Islet of Langerhans (tissue), 1 donor: ENCODE measurements at regions not wholly inside any gene's neighbourhood (a gene's known extent, or its start where the extent isn't known, plus 50 kb on each side); places are given as distances from the start of the nearest gene placed in this dataset.
"Not testable (repeated sequence)": the region's sequence is repeated elsewhere in the genome, so short reads cannot be mapped to it uniquely, and the experiment has no call there.

Experiments
- FAIRE-seq: peaks from one replicate; lab custom pipeline; 2011; peaks lifted over from hg19 to GRCh38; lab: Jason Lieb, UNC

DNA sequence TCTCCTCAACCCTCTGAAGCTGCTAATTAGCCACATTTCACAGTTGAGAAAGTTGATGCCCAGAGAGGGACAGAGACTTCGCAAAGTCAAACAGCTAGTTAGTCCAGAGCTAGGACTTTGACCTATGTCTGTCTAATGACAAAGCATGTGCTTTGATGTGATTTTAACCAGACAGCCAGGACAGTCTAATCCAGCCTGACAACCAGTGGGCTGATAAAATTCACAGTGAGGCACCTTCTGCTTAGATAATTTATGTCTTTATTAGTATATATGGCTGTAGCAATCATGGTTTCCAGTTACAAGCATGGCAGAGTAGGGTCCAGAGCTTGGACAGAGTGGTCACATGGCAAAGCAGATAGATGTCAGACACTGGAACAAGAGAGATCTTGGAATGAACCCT, 133.6 kb upstream of the C1QTNF7 start:
- FAIRE-seq, result no peak

DNA sequence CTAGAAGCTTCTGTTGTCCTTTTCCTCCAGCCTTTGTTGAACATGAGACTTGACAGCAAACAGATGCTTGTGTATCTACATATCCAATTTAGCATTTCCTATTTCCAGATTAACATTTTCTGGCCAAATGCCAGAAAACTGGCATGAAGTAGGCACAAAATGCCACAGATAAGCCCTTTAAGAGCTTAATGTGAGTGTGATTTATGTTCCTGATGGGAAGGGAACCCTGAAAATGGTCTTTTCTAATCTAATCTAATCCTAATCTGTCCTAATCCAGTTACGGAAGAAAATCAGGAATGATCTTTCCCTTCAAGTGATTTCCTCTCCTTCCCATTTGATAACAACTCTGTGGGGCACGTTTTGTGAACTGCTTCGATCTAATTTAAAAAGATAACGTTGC, 133.0 kb upstream of the C1QTNF7 start:
- no peak for FAIRE-seq

DNA sequence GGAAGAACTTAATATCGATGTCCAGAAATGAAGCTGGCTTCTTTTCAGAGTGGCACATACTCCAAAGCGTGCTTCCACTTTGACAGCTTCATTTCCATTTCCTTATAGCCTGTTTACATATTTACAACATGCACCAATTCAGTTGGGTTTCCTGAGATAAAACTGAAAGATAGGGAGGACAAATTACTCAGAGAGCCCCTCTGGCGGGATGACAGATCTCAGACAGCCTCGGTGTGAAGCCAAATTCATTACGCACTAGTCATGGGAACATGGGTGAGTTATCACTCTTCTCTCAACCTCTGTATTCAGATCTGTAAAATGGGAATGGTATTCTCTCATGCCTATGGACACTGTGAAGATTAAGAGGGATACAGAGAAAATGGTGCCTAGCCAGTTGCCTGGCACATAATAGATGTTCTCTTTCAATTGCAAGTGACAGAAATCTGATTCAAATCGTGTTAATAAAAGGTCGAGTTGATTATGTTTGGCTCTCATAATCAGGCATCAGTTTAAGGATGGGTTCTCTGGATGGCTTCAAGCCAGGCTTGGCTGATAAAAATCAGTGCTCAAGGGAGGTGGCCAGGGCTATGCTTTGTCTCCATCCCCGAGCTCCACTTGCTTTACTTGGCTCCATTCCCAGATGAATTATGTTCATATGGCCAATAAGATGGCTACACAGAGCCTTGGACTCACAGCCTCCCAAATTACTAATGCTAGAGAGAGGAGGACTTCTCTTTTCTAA, 132.2 kb upstream of the C1QTNF7 start:
- no peak for FAIRE-seq

DNA sequence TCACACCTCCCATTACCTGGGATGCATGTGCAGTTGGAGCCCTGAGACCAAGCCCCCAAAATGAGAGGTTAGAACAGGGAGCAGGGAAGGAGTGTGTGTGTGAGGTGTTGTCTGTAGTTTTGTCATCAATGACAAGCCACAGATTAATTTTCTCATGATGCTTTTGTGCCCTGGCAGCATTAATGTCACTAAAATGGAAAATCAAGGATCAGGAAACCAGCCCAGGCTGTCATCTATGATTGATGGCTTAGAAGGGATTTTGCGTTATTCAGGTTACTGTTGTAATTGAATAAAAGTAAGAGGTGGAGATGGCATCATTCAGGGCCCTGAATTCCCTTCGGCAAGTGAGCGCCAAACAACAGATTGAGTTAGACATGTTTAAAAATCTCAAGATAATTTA, 130.5 kb upstream of the C1QTNF7 start:
- FAIRE-seq, result no peak

DNA sequence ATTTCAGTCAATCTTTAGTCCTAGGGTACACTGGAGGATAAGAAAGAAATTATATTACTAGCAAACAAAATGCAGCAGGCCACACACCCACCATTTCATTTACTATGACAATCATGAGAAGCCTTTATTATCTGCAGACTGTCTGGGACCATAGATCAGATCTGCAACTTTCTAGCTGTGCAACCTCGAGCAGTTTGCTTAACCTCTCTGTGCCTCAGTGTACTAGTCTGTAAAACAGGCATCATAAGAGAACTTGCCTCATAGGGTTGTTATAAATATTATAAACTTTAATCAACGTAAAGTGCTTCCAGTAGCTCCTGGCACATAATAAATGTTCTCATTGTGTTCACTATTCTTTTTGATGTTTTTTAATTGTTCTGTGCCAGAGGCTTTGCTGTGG, 128.2 kb upstream of the C1QTNF7 start:
- FAIRE-seq, result no peak

DNA sequence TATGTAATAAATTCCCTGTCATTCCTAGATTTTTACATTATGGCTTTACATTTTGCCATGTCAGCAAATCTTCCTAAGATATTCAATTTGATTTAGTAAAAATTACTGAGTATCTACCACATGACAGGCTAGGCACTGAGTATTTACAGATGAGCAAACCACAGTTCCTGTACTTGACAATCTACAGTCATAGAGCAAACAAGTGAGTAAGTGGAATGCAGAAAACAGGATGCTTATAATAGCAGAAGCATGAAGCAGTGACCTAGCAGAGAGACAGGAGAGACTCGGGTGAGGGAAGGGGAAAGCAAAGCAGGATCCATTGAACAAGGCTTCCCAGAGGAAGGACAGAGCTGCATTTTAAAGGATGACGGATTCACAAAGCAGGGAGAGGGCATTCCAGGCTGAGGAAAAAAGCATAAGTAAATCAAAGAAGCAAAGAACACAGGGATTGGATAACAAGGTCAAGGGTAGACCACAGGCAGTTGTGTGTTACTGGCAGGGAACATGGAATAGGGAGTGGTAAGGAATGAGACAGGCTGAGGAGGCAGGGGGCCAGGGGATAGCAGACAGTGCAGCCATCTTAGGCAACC, 124.7 kb upstream of the C1QTNF7 start:
- no peak for FAIRE-seq

DNA sequence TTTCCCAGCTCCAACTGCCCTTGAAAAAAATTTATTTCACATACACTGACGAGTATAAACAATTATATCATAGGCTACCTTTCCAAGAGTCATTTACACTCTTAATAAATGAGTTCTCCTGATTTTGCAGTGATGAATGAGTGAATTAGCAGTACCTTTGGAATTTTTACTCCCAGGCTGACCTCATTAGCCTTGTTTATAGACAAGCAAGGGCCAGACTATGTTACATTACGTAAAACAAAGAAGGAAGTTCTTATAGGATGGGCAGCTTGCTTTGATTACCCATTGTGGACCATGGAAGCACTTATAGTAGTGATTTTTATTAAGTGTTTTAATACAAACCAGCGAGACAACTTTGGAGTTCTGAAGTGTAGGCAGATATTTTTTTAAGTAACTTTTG, 112.9 kb upstream of the C1QTNF7 start:
- no peak for FAIRE-seq

DNA sequence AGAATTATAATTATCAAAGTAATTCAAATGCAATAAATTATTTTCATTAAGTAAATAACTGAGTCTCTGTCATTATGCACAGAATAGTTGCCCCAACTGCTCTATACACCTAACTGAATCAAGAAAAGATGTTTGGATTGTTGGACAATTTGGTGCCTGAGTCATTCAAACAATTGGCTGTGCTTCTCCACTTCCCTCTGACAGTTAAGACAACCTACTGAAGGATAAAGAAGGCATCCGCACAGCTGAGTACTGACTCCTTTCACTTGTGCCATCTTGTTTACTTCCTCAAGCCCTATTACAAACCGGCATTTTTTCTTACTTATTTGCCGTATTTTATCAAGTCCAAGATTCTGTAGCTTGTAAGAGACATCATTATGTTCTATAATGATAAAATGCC, 110.6 kb upstream of the C1QTNF7 start:
- FAIRE-seq, result no peak

DNA sequence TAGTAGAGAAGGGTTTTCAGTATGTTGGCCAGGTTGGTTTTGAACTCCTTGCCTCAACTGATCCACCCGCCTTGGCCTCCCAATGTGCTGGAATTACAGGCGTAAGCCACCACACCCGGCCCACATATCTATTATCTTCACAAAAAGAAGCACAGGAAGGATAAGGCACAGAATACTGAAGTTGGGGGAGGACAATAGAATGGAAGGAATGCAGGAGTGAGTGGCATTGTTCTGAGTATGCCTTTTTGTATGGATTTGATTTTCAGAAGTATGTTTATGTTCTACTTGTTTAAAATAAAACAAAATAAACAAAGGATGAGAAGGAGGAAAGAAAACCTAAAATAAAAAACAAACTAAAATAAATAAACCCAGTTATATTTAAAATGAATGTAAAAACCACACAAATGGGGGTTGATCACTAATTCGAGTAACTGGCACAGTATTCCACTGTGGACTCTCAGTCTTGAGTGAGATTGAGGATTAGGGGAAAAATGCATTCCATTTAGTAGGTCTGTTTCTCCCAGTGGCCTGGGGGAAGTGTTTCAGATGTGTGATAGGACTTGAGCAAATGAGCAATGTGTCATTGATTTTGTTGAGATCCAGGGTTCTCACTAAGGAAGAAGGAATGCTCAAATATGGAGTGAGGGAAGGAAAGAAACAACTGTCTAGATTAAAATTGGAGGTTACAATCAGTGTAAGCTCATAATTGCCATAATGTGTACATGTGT, 109.0 kb upstream of the C1QTNF7 start:
- FAIRE-seq, result no peak

DNA sequence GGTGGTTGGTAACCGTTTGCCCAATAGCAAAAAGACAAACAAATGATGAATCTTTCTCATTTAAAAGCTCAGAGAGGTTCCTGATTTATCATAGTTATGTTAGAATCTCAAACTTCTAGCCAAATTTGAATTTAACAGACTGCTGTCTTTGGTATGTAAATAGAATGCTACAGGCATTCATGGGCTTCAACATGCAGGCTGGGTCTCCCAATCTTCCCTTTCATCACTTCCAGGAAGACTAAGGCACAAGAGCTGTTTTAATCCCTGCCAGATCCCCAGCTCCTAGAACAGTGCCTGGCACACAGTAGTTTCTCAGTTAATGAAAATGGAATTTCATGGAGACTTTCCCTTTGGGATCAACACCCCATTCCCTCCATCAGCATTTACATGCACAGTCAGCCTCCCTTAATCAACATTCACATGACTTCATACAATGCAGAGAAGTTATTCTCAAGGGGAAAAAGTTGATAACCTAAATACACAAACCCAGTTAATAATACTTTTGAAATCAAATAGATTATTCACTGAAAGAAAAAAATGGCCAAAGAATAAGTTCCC, 107.6 kb upstream of the C1QTNF7 start:
- no peak for FAIRE-seq

DNA sequence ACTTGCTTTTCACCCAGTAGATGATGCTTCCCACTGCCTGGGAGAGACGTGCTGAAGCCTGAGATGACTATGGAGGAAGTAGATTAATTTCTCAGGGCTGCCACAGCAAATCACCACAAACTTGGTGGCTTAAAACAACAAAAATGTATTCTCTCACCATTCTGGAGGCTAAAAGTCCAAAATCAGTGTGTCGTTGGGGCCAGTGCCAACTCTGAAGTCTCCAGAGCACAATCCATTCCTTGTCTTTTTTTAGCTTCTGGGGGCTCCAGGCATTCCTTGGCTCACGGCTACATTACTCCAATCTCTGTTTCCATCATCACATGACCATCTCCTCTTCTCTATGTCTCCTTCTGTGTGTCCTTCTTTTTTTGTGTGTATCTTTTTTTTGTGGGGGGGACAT, 105.8 kb upstream of the C1QTNF7 start:
- FAIRE-seq, result no peak

DNA sequence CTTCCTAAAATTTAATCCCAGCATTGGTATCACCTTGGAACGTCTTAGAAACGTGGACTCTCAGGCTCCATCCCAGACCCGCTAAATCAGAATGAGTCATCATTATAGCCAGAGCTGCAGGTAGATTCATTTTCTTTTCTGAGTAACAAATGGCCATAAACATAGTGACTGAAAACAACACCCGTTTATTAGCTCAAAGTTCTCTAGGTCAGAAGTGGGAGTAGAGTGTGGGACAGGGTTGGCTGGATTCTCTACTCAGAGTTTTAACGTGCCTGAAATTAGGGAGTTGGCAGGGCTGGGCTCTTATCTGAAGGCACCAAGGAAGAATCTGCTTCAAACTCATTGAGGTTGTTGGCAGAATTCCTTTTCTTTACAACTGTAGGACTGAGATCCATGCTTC, 101.8 kb upstream of the C1QTNF7 start:
- no peak for FAIRE-seq

DNA sequence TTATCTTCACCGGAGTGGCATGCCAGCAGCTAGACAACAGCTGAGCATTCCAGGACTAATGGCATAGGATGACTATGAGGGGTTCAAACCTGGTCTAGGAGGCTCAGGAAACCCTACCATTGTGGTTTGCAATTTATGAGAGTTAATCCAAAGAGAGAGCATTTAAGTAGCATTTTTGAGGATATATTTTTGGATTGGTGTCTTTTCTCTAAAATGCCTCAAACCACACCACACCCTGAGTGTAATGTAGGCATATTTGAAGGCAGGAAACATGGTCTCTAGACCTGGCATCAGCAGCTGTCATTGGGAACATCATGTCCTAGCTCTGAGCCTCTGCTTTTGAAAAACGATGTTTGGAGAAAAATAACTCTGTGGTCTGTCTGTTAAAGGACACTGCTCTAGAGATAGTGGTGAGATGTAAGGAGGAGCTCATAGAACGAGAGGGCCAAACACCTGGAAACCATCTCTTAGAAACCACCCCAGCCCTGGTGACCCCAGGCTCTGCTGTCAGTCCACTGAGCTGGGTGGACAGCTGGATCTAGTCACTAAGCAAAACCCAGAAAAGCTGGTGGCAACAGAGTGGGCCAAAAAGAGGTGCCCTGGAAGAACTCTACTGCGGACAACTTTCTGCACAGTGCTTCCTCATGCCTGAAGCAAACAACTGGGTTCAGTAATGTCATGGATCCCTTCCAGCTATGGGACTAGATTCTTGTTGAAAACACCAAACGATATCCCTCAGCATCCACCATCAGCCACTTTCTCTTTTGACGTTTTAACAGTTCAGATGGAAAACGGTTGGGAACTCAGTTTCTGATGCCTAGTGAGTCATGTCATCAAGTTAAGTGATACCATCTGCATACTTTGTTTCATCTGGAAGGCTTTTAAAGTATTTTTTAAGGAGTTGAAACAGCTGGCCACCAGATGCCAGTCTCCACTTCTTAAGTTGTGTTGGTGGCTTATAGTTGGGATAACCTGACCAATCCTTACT, 100.2 kb upstream of the C1QTNF7 start:
- FAIRE-seq, result no peak

DNA sequence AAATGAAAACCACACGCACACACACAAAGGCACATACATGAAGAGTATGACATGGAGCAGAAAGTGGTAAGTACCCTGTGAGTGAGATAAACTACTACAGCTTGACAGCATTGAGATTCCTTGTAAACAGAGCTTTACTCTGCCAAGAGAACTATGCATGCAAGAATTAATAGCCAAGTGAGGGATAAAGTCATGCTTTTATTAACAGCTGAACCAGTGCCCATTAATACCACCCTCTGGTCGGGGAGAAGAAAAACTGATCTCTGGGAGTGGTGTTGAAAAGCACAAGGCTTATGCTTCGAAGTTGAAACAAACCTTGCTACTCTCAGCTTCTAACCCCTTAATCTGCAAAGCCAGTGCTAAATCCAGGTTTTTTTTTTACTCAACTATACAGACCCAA, 95.9 kb upstream of the C1QTNF7 start:
- FAIRE-seq, result no peak

DNA sequence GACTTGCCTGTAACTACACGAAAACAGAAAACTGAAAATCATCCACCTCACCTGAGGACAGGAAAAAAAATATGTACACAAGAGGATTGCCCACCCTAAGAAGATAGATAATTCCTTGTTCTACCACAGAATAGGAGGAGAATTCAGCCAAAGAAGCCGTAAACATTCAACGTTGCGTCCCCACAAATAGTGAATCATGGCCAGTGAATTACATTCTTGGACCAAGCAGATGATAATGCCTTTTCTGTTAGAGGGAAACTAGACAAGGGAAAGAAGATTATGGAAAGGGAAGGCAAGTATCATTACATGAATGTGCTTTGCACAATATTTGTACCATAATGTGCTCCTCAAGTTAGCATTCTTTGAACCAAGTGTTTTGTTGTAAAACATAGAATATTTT, 95.5 kb upstream of the C1QTNF7 start:
- no peak for FAIRE-seq

DNA sequence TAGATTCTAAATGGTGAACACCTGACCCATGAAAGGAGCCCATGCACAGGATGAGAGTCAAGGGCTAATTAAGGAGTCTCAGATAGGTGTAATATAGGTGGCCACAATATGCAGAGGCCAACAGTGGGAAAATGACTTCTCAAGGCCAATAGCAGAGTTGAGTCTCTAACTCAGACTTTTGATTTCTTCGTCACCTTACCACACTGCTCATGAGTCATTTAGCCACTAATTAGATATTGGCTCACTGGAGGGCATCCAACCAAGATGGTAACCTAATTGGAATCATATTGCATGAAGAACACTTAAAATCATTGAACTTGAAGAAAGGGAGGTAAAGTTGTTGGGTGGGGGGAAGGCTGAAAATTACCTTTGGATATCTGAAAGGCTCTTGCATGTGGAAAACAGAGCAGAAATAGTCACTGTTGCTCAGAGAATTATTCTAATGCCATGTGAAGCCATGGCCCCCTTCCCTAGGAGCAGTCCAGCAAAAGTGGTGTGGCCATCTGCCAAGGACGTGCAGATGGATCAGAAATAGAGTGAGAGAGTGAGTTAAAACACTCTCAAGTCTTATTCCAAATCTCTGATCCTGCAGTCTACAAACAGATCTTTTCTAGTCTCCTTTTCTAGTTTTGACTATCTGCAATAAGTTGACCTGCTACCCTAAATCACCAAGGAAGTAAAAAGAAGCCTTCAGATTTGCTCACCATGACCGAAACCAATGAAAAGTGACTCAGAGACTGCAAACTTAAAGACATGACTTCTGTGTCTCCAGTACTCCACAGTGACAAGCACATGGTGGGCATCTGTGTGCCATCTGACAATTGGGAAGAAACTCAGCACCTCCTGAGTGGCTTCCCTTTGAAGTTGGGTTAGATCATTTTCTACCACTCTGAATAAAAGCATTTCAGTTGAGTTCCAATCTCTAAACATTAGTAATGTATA, 93.9 kb upstream of the C1QTNF7 start:
- no peak for FAIRE-seq

DNA sequence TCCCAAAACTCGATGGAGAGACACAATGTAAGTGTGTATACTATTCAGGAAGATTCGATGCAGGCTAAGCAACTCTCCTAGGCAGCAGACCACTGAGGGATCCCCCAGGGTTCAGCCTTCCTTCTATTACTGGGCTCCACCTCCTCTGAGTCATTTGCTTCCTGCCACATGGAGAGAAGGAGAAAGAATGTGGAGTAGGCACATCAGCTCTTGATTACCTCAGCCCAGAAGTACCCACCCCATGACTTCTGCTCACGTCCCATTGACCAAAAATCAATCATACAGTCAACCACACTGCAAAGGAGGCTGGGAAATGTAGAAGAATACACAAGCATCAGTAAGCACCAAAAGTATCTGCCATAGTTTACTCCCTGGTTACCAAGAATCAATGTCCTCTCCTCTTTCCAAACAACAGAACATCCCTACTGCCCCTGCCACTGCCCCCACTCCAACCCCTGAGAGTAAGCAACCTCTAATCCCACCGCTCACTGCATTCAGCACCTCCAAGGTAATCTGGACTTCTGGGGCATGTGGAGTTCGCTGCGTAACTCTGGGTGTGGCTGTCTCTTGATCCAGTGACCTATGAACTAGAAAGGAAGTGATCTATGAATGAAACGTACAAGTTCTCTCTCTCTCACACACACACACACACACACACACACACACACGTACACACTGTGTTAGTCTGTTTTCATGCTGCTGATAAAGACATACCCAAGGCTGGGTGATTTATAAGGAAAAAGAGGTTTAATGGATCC, 91.2 kb upstream of the C1QTNF7 start:
- FAIRE-seq, result no peak

DNA sequence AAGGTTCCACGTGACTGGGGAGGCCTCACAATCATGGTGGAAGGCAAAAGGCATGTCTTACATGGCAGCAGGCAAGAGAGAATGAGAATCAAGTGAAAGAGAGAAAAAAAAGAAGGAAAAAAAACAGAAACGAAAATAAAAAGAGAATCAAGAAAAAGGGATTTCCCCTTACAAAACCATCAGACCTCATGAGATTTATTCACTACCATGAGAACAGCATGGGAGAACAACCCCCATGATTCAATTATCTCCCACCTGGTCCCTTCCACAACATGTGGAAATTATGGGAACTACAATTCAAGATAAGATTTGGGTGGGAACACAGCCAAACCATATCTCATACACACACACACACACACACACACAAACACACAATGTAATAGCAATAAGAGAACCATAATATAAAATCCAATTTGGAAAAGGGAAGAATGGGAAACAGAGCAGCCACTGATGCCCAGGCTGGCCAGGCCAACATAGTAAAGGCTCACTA, 90.6 kb upstream of the C1QTNF7 start:
- FAIRE-seq, result not testable (repeated sequence)

DNA sequence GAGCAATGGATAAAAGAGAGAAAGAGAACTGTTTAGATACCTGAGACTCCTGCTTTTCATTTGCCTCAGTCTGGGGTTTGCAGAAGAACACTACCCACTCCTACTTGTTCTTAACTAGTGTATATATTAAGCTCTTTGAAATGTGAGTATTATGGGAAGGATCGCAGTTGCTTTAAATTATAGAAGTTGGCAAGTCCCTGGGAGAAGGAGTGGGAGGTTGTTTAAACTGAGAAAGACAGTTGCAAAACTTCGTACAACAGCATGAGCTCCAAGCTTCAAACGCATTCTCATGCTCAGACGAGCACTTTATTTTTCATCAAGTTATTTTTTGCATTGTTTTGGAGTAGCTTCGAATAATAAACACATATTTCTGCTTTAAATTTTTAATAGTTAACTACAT, 88.1 kb upstream of the C1QTNF7 start:
- FAIRE-seq, result no peak

DNA sequence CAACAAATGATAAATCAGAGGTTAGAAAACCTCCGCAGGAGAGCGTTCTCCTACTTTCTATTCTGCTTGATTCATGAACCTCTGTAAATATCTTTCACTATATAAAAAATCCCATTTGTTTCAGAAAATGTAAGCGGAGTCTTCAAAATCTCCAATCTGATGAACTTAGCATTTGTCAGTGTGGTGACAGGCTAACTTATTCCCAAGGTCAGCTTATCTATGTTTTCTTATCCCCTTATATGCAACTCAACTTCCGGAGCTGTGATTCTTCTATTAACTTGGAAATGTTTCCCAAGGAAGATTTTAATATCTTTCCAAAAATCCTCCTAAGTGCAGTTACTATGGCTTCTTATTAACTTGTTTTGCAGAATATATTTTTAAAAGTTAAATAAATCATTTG, 87.5 kb upstream of the C1QTNF7 start:
- no peak for FAIRE-seq
